HCT116 (cell line): ENCODE measurements at regions not wholly inside any gene's neighbourhood (a gene's known extent, or its start where the extent isn't known, plus 50 kb on each side); places are given as distances from the start of the nearest gene placed in this dataset.

Experiments
- ATAC-seq: fragments of 200-7000 bp; cut with Tn5 transposase; 2 replicates; pipeline ENCODE4 v1.9.1; 2020; ENCODE audit warnings: mild to moderate bottlenecking, moderate library complexity
- BruUV-seq: library from RNA; stranded (reverse); fragments of 400-500 nt; replicated peaks from 2 replicates; lab custom pipeline; 2021; lab: Mats Ljungman, UMichigan
- CTCF ChIA-PET: fragments of 300-600 bp; sonication (Branson Sonifier 250); formaldehyde crosslinking; loops from one replicate; lab custom pipeline; 2021; ENCODE audit warnings: antibody characterized with exemption; lab: Charles Lee
- POLR2A ChIA-PET: fragments of 300-600, 350-600 bp; sonication (Branson Sonifier 250); formaldehyde crosslinking; loops from one replicate; lab custom pipeline; 2021; ENCODE audit warnings: antibody characterized with exemption; lab: Charles Lee
- RAD21 ChIA-PET, 2 experiments: fragments of 300-600 bp; sonication (Branson Sonifier 250); formaldehyde crosslinking; loops; one replicate each; lab custom pipeline; 2023; ENCODE audit warnings: low total read pairs in 2 of 2; ENCODE audit not compliant: uncharacterized antibody in 2 of 2, unreplicated experiment in 2 of 2, low non-redundant PET in 1 of 2; lab: Charles Lee
- DNase-seq: peaks from one replicate; pipeline ENCODE4 v3.0.0-alpha.2; 2010; ENCODE audit warnings: low read depth, low spot score
- H2AFZ ChIP-seq: fragments of 200-600 bp; shearing (Covaris generic), sonication (generic); 2 replicates; pipeline ENCODE4 v1.6.1; 2017; ENCODE audit warnings: low read depth, mixed run types, mixed read lengths, antibody characterized with exemption, low read length; ENCODE audit not compliant: poor library complexity, severe bottlenecking
- H3K27ac ChIP-seq: 2 replicates; pipeline ENCODE4 v1.5.1; 2012; ENCODE audit warnings: low read depth, low read length
- H3K27me3 ChIP-seq: fragments of 200-600 bp; sonication (generic); 2 replicates; pipeline ENCODE4 v1.6.1; 2016; ENCODE audit warnings: mixed run types, low read length, mixed read lengths; ENCODE audit not compliant: insufficient read depth
- H3K36me3 ChIP-seq, 2 experiments: fragments of 200-500 bp in 1 of 2; fragments of 200-600 bp in 1 of 2; sonication (Bioruptor generic) in 1 of 2; sonication (generic) in 1 of 2; 2 replicates each; pipeline versions ENCODE4 v1.5.1 to v1.6.1; 2014 to 2016; ENCODE audit warnings: low read length in 2 of 2, inconsistent platforms in 1 of 2, mixed read lengths in 1 of 2, mixed run types in 1 of 2; ENCODE audit not compliant: insufficient read depth in 2 of 2, control insufficient read depth in 1 of 2
- H3K4me1 ChIP-seq, 2 experiments: fragments of 200-600 bp in 1 of 2; sonication (generic) in 1 of 2; 2 replicates each; pipeline versions ENCODE4 v1.5.1 to v1.6.1; 2012 to 2017; ENCODE audit warnings: low read length in 2 of 2, inconsistent platforms in 1 of 2, mild to moderate bottlenecking in 1 of 2, mixed read lengths in 1 of 2, mixed run types in 1 of 2, moderate library complexity in 1 of 2; ENCODE audit not compliant: insufficient read depth in 2 of 2, control insufficient read depth in 1 of 2
- H3K4me2 ChIP-seq: fragments of 200-600 bp; sonication (generic); 2 replicates; pipeline ENCODE4 v1.6.1; 2017; ENCODE audit warnings: mixed run types, low read length, mixed read lengths
- H3K4me3 ChIP-seq, 2 experiments: fragments of 200-600 bp in 1 of 2; sonication (generic) in 1 of 2; replicated peaks in 1 of 2; 2 replicates each; pipeline ENCODE4 v1.5.1; 2011 to 2016; ENCODE audit warnings: low read length in 2 of 2, control low read depth in 1 of 2, low read depth in 1 of 2, mild to moderate bottlenecking in 1 of 2, mixed read lengths in 1 of 2, mixed run types in 1 of 2
- H3K79me2 ChIP-seq: fragments of 200-600 bp; sonication (generic); 2 replicates; pipeline ENCODE4 v1.6.1; 2017; ENCODE audit warnings: mild to moderate bottlenecking, mixed run types, low read length, moderate library complexity, mixed read lengths; ENCODE audit not compliant: insufficient read depth
- H3K9ac ChIP-seq: fragments of 200-600 bp; sonication (generic); 2 replicates; pipeline ENCODE4 v1.6.1; 2016; ENCODE audit warnings: low read length, mixed read lengths
- H3K9me2 ChIP-seq: fragments of 200-600 bp; sonication (generic), shearing (Covaris generic); 2 replicates; pipeline ENCODE4 v1.6.1; 2017; ENCODE audit warnings: mixed run types, mild to moderate bottlenecking, moderate library complexity; ENCODE audit not compliant: insufficient read depth
- H3K9me3 ChIP-seq, 2 experiments: fragments of 200-500 bp in 1 of 2; fragments of 200-600 bp in 1 of 2; sonication (Bioruptor generic) in 1 of 2; sonication (generic) in 1 of 2; 2 replicates each; pipeline ENCODE4 v1.6.1; 2014 to 2017; ENCODE audit warnings: low read length in 2 of 2, mixed read lengths in 2 of 2, inconsistent platforms in 1 of 2, low read depth in 1 of 2, mild to moderate bottlenecking in 1 of 2, mixed run types in 1 of 2, moderate library complexity in 1 of 2; ENCODE audit not compliant: control insufficient read depth in 1 of 2, insufficient read depth in 1 of 2
- H4K20me1 ChIP-seq: fragments of 200-600 bp; sonication (generic), shearing (Covaris generic); 2 replicates; pipeline ENCODE4 v1.6.1; 2017; ENCODE audit warnings: mixed run types, mild to moderate bottlenecking, moderate library complexity; ENCODE audit not compliant: insufficient read depth
- ATF3 ChIP-seq: IDR thresholded peaks from 2 replicates; pipeline ENCODE4 v1.6.1; 2012
- CBX3 ChIP-seq: IDR thresholded peaks from 2 replicates; pipeline ENCODE4 v1.6.1; 2012; ENCODE audit warnings: low read depth
- CEBPB ChIP-seq: IDR thresholded peaks from 2 replicates; pipeline ENCODE4 v1.6.1; 2012; ENCODE audit warnings: low read depth
- EGR1 ChIP-seq: IDR thresholded peaks from 2 replicates; pipeline ENCODE4 v1.6.1; 2012; ENCODE audit warnings: low read depth
- ELF1 ChIP-seq: IDR thresholded peaks from 2 replicates; pipeline ENCODE4 v1.6.1; 2012; ENCODE audit warnings: low read depth, borderline replicate concordance
- EZH2 ChIP-seq: fragments of 200-600 bp; sonication (generic); IDR thresholded peaks from 2 replicates; pipeline ENCODE4 v1.6.1; 2017; ENCODE audit warnings: antibody characterized with exemption, mixed run types
- FOSL1 ChIP-seq: IDR thresholded peaks from 2 replicates; pipeline ENCODE4 v1.6.1; 2012; ENCODE audit warnings: low read depth
- JUND ChIP-seq: IDR thresholded peaks from 2 replicates; pipeline ENCODE4 v1.6.1; 2012
- POLR2A ChIP-seq: IDR thresholded peaks from 2 replicates; pipeline ENCODE4 v1.7.0; 2011; ENCODE audit warnings: borderline replicate concordance; ENCODE audit not compliant: insufficient read depth, insufficient read length; ENCODE audit errors: extremely low read depth
- RAD21 ChIP-seq: IDR thresholded peaks from 2 replicates; pipeline ENCODE4 v1.6.1; 2012; ENCODE audit warnings: low read depth, mild to moderate bottlenecking
- SP1 ChIP-seq: IDR thresholded peaks from 2 replicates; pipeline ENCODE4 v1.6.1; 2012; ENCODE audit warnings: low read depth
- SRF ChIP-seq: IDR thresholded peaks from 2 replicates; pipeline ENCODE4 v1.6.1; 2012; ENCODE audit warnings: low read depth
- ZBTB33 ChIP-seq: IDR thresholded peaks from 2 replicates; pipeline ENCODE4 v1.6.1; 2011; ENCODE audit warnings: mild to moderate bottlenecking, low read length, moderate library complexity; ENCODE audit not compliant: insufficient replicate concordance; ENCODE audit errors: extremely low read depth
- intact Hi-C: fragments of 100-400 bp; cut with micrococcal nuclease; formaldehyde crosslinking; loops from 2 replicates; pipeline ENCODE4 v1.10.0; 2022

GRCh38 chr7:72503644-72504043 is 91.5 kb upstream of the CALN1 start:
- TF ChIP-seq SP1 (no peak), RAD21 (no peak), ZBTB33 (no peak), SRF (no peak), EZH2 (no peak), FOSL1 (no peak), CBX3 (no peak)
- Histone ChIP-seq H3K4me3 (no peak overlapping the region), H3K9me2 (no peaks in the 10 kb centered on the region), H3K9ac (no peak overlapping the region), H3K4me1 (no peaks in the 10 kb centered on the region), H3K4me2 (no peak overlapping the region), H3K27ac (no peak overlapping the region), H4K20me1 (no peaks in the 10 kb centered on the region), H3K79me2 (no peaks in the 10 kb centered on the region), H3K27me3 (peaks cover 12% of the 10 kb centered on the region), H3K9me3 (no peaks in the 10 kb centered on the region), H3K36me3 (no peaks in the 10 kb centered on the region), H2AFZ (no peak overlapping the region)
- RAD21 ChIA-PET = no interaction called here
- ATAC-seq = no peak
- no TSS peak for BruUV-seq
- CTCF ChIA-PET = interaction anchor here (2.4 kb wide), 1 partner anchor 10 kb away, joined by 13 read pairs; no protein-coding TSS in a partner anchor
- DNase-seq = no peak
- intact Hi-C loops = no loop called here
- POLR2A ChIA-PET = no interaction called here

GRCh38 chr7:72494807-72495206 is 82.7 kb upstream of the CALN1 start:
- TF ChIP-seq SRF (no peak), EGR1 (no peak), POLR2A (no peak), CEBPB (no peak), JUND (no peak), EZH2 (no peak), ELF1 (no peak), ATF3 (no peak), FOSL1 (no peak)
- no peak overlapping the region for H3K4me3 ChIP-seq
- H3K9ac ChIP-seq = no peak overlapping the region
- no peaks in the 10 kb centered on the region for H3K4me1 ChIP-seq
- intact Hi-C loops = loop anchor here (5.0 to 10.0 kb wide), 2 partner anchors 1638 to 1670 kb away; no protein-coding TSS in a partner anchor
- H4K20me1 ChIP-seq = no peaks in the 10 kb centered on the region
- H3K27ac ChIP-seq = no peak overlapping the region
- no peak for DNase-seq
- ChIA-PET CTCF (interaction anchor here (0.7 to 2.1 kb wide), 8 partner anchors 10 to 88 kb away, joined by 3 to 13 read pairs (median 3); no protein-coding TSS in a partner anchor), RAD21 (no interaction called here), POLR2A (no interaction called here)
- no peaks in the 10 kb centered on the region for H3K27me3 ChIP-seq
- H3K79me2 ChIP-seq = no peaks in the 10 kb centered on the region
- H2AFZ ChIP-seq = no peak overlapping the region
- H3K4me2 ChIP-seq = no peak overlapping the region
- no peaks in the 10 kb centered on the region for H3K9me2 ChIP-seq
- no peaks in the 10 kb centered on the region for H3K36me3 ChIP-seq
- no peak for ATAC-seq
- H3K9me3 ChIP-seq = no peaks in the 10 kb centered on the region; a peak in 1 of 4 replicates
- no TSS peak for BruUV-seq
